H1 (cell line): ENCODE measurements at regions not wholly inside any gene's neighbourhood (a gene's known extent, or its start where the extent isn't known, plus 50 kb on each side); places are given as distances from the start of the nearest gene placed in this dataset.
A peak's percentile ranks its signal among the peaks of the same experiment; 100 is the strongest.

Experiments
- CTCF ChIA-PET: fragments of 300-600 bp; sonication (Branson Sonifier 250); formaldehyde crosslinking; loops from one replicate; lab custom pipeline; 2021; ENCODE audit not compliant: partially characterized antibody; lab: Charles Lee
- POLR2A ChIA-PET: fragments of 300-600 bp; sonication (Branson Sonifier 250); formaldehyde crosslinking; loops from one replicate; lab custom pipeline; 2021; ENCODE audit warnings: inconsistent platforms; ENCODE audit not compliant: partially characterized antibody; lab: Charles Lee
- DNase-seq, 2 experiments: peaks; one replicate each; pipeline versions ENCODE4 v3.0.0 to v3.0.0-alpha.2; 2010 to 2022; ENCODE audit warnings: low spot score in 2 of 2, low read depth in 1 of 2, mixed read lengths in 1 of 2
- FAIRE-seq: peaks from 2 replicates; lab custom pipeline; 2011; peaks lifted over from hg19 to GRCh38; lab: Jason Lieb, UNC
- H2AFZ ChIP-seq: 2 replicates; pipeline ENCODE4 v1.8.1; 2012; ENCODE audit warnings: low read length, inconsistent platforms
- H2AK5ac ChIP-seq: 2 replicates; pipeline ENCODE4 v1.6.1; 2013; ENCODE audit warnings: low read depth, low read length
- H2BK120ac ChIP-seq: replicated peaks from 2 replicates; pipeline ENCODE3; 2013; ENCODE audit warnings: low read depth, low read length, inconsistent platforms
- H2BK12ac ChIP-seq: 2 replicates; pipeline ENCODE4 v1.6.1; 2013; ENCODE audit warnings: low read depth, low read length
- H2BK15ac ChIP-seq: 2 replicates; pipeline ENCODE4 v1.6.1; 2013; ENCODE audit warnings: low read length
- H2BK20ac ChIP-seq: 2 replicates; pipeline ENCODE4 v1.6.1; 2013; ENCODE audit warnings: low read length
- H2BK5ac ChIP-seq: 2 replicates; pipeline ENCODE4 v1.6.1; 2013; ENCODE audit warnings: low read depth, low read length
- H3K14ac ChIP-seq: 2 replicates; pipeline ENCODE4 v1.6.1; 2013; ENCODE audit warnings: inconsistent platforms; ENCODE audit not compliant: insufficient read length
- H3K18ac ChIP-seq: 2 replicates; pipeline ENCODE4 v1.6.1; 2013; ENCODE audit warnings: low read length; ENCODE audit errors: extremely low read depth
- H3K23ac ChIP-seq: 2 replicates; pipeline ENCODE4 v1.6.1; 2013; ENCODE audit warnings: inconsistent platforms; ENCODE audit not compliant: insufficient read length
- H3K23me2 ChIP-seq: 2 replicates; pipeline ENCODE4 v1.6.1; 2013; ENCODE audit warnings: low read depth, low read length
- H3K27ac ChIP-seq: 2 replicates; pipeline ENCODE4 v1.6.1; 2011; ENCODE audit warnings: low read depth, low read length, inconsistent platforms
- H3K27me3 ChIP-seq, 4 experiments: replicated peaks in 1 of 4; 1 replicate in 1 of 4; 2 replicates in 3 of 4; pipeline versions ENCODE4 v1.6.1 to v1.8.1; 2011 to 2013; ENCODE audit warnings: low read length in 3 of 4, mild to moderate bottlenecking in 3 of 4, inconsistent platforms in 2 of 4, mixed read lengths in 2 of 4, moderate library complexity in 1 of 4; ENCODE audit not compliant: control insufficient read depth in 3 of 4, insufficient read depth in 3 of 4; ENCODE audit errors: extremely low read depth in 1 of 4
- H3K36me3 ChIP-seq, 4 experiments: 2 replicates each; pipeline versions ENCODE4 v1.6.1 to v1.8.1; 2011 to 2013; ENCODE audit warnings: mild to moderate bottlenecking in 4 of 4, low read length in 3 of 4, moderate library complexity in 2 of 4, control low read depth in 1 of 4, inconsistent platforms in 1 of 4; ENCODE audit not compliant: insufficient read depth in 4 of 4, control insufficient read depth in 2 of 4
- H3K4ac ChIP-seq: replicated peaks from 2 replicates; pipeline ENCODE3; 2013; ENCODE audit warnings: low read length, low read depth, mixed read lengths, inconsistent platforms; ENCODE audit not compliant: insufficient read length
- H3K4me1 ChIP-seq, 4 experiments: replicated peaks in 1 of 4; 1 replicate in 1 of 4; 2 replicates in 3 of 4; pipeline versions ENCODE4 v1.6.1 to v1.8.1; 2011 to 2013; ENCODE audit warnings: low read length in 3 of 4, inconsistent platforms in 2 of 4, mixed read lengths in 1 of 4; ENCODE audit not compliant: insufficient read depth in 4 of 4, control insufficient read depth in 3 of 4
- H3K4me2 ChIP-seq, 2 experiments: 2 replicates each; pipeline versions ENCODE4 v1.6.1 to v1.8.1; 2011 to 2013; ENCODE audit warnings: low read depth in 2 of 2, low read length in 2 of 2, control low read depth in 1 of 2, inconsistent platforms in 1 of 2, mild to moderate bottlenecking in 1 of 2; ENCODE audit not compliant: insufficient read depth in 1 of 2
- H3K4me3 ChIP-seq, 4 experiments: fragments of 200-600, 300-600 bp in 1 of 4; sonication (generic), shearing (Covaris generic), sonication (Bioruptor Twin) in 1 of 4; 2 replicates each; pipeline versions ENCODE4 v1.5.1 to v1.8.1; 2011 to 2016; ENCODE audit warnings: low read length in 4 of 4, low read depth in 3 of 4, control low read depth in 2 of 4, inconsistent platforms in 2 of 4, mild to moderate bottlenecking in 2 of 4, mixed read lengths in 1 of 4, moderate library complexity in 1 of 4; ENCODE audit not compliant: insufficient read depth in 2 of 4; ENCODE audit errors: extremely low read depth in 1 of 4
- H3K56ac ChIP-seq: replicated peaks from 2 replicates; pipeline ENCODE3; 2013; ENCODE audit warnings: low read depth, mild to moderate bottlenecking, mixed read lengths, low read length, inconsistent platforms; ENCODE audit not compliant: insufficient read length
- H3K79me1 ChIP-seq: 2 replicates; pipeline ENCODE4 v1.6.1; 2013; ENCODE audit warnings: low read depth, low read length, control low read depth
- H3K79me2 ChIP-seq, 2 experiments: 2 replicates each; pipeline versions ENCODE4 v1.6.1 to v1.8.1; 2012 to 2013; ENCODE audit warnings: low read length in 2 of 2, mild to moderate bottlenecking in 2 of 2, inconsistent platforms in 1 of 2; ENCODE audit not compliant: insufficient read depth in 2 of 2, control insufficient read depth in 1 of 2
- H3K9ac ChIP-seq, 4 experiments: replicated peaks in 1 of 4; 1 replicate in 1 of 4; 2 replicates in 3 of 4; pipeline versions ENCODE4 v1.6.1 to v1.8.1; 2011 to 2013; ENCODE audit warnings: low read depth in 3 of 4, low read length in 3 of 4, control low read depth in 2 of 4, mild to moderate bottlenecking in 2 of 4, moderate library complexity in 2 of 4, inconsistent platforms in 1 of 4; ENCODE audit errors: extremely low read depth in 1 of 4
- H3K9me3 ChIP-seq, 2 experiments: 2 replicates each; pipeline versions ENCODE4 v1.6.1 to v1.8.1; 2012 to 2013; ENCODE audit warnings: mild to moderate bottlenecking in 2 of 2, moderate library complexity in 2 of 2, control low read depth in 1 of 2, inconsistent platforms in 1 of 2, low read depth in 1 of 2, low read length in 1 of 2, mixed read lengths in 1 of 2; ENCODE audit not compliant: insufficient read depth in 2 of 2
- H4K20me1 ChIP-seq, 2 experiments: replicated peaks in 1 of 2; 2 replicates each; pipeline versions ENCODE3 to v1.8.1; 2011 to 2013; ENCODE audit warnings: inconsistent platforms in 2 of 2, low read length in 2 of 2, mild to moderate bottlenecking in 1 of 2; ENCODE audit not compliant: insufficient read depth in 2 of 2, control insufficient read depth in 1 of 2
- H4K5ac ChIP-seq: 2 replicates; pipeline ENCODE4 v1.6.1; 2013; ENCODE audit warnings: low read length, low read depth, mixed read lengths, inconsistent platforms; ENCODE audit not compliant: insufficient read length
- H4K8ac ChIP-seq: 2 replicates; pipeline ENCODE4 v1.8.0; 2013; ENCODE audit warnings: mild to moderate bottlenecking, moderate library complexity, low read length, inconsistent platforms; ENCODE audit not compliant: insufficient read depth; ENCODE audit errors: extremely low read depth
- H4K91ac ChIP-seq: replicated peaks from 2 replicates; pipeline ENCODE3; 2013; ENCODE audit warnings: low read length, mixed read lengths, inconsistent platforms; ENCODE audit not compliant: insufficient read length
- CBX8 ChIP-seq: fragments of 300-800, 300-1000 bp; sonication (generic); IDR thresholded peaks from 2 replicates; pipeline ENCODE4 v1.7.1; 2016; ENCODE audit warnings: low read depth, low read length, borderline replicate concordance
- JUN ChIP-seq: IDR thresholded peaks from 2 replicates; pipeline ENCODE4 v1.6.1; 2011; ENCODE audit warnings: low read depth, mild to moderate bottlenecking, improper control_type of control experiment, low read length
- RFX5 ChIP-seq: IDR thresholded peaks from 2 replicates; pipeline ENCODE4 v1.6.1; 2011; ENCODE audit warnings: low read depth, low read length, improper control_type of control experiment, borderline replicate concordance
- WGBS, 2 experiments: shearing (Covaris generic) in 1 of 2; methylation state at CpG; one replicate each; pipeline versions ENCODE4 v1.1.6 to v1.1.7; 2013 to 2015; ENCODE audit warnings: low lambda C conversion rate in 2 of 2, mixed read lengths in 2 of 2, inconsistent platforms in 1 of 2, low coverage in 1 of 2, missing lambda C conversion rate in 1 of 2; ENCODE audit not compliant: insufficient replicate concordance in 2 of 2, insufficient coverage in 1 of 2, insufficient read length in 1 of 2; ENCODE audit errors: extremely low coverage in 1 of 2, missing lambda C conversion rate in 1 of 2; 5-methylcytosine and 5-hydroxymethylcytosine counted together

DNA sequence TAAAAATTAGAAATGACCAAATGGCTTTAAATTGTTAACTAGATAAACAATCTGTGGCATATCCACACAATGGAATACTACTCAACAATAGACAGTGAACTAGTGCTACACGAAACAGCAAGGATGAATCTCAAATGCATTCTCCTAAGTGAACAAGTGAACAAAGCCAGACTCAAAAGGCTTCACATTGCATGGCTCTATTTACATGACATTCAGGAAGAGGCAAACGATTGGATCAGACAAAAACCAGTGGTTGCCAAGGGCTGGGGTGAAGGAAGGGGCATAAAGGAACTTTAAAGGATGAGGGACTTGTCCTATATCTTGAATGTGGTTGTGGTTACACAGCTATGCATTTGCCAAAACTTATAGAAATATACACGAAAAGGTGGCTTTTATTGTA is 184.3 kb downstream of the RPIA start:
- Histone ChIP-seq H2AFZ (0 out of 2 replicates have a peak overlapping the region, but pooled peaks have one; percentile 5), H2AK5ac (no peak overlapping the region), H2BK15ac (no peak overlapping the region), H2BK20ac (no peak overlapping the region), H3K36me3 (no peaks in the 10 kb centered on the region), H2BK5ac (no peak overlapping the region), H3K9me3 (no peaks in the 10 kb centered on the region), H3K27me3 (no peaks in the 10 kb centered on the region), H3K23me2 (no peaks in the 10 kb centered on the region), H3K4ac (no peak overlapping the region), H3K14ac (no peak overlapping the region), H2BK120ac (no peak overlapping the region), H4K91ac (no peak overlapping the region), H3K4me3 (no peak overlapping the region), H2BK12ac (no peak overlapping the region), H3K23ac (no peak overlapping the region), H4K8ac (no peak overlapping the region), H3K18ac (no peak overlapping the region), H3K79me1 (no peaks in the 10 kb centered on the region), H3K4me1 (0 out of 7 replicates have a peak, but pooled peaks cover 0 to 2% (median 0%) of the 10 kb centered on the region in 4 experiments), H3K56ac (no peak overlapping the region), H3K79me2 (no peaks in the 10 kb centered on the region), H3K27ac (no peak overlapping the region), H3K4me2 (no peak overlapping the region), H3K9ac (no peak overlapping the region), H4K5ac (no peak overlapping the region), H4K20me1 (no peaks in the 10 kb centered on the region)
- WGBS, 2 experiments = 64% methylated on average over 3 of the region's 3 CpGs; no CpG with 5 or more reads in 1 of the 2 experiments
- POLR2A ChIA-PET = no interaction called here
- CTCF ChIA-PET = no interaction called here
- peak; percentile 82 for FAIRE-seq
- no peak for DNase-seq
- TF ChIP-seq JUN = no peak
- no peak for TF ChIP-seq CBX8
- TF ChIP-seq RFX5 = peak; percentile 46; the same call in 1 of the 2 replicates
